PC-9 (cell line): ENCODE measurements at regions not wholly inside any gene's neighbourhood (a gene's known extent, or its start where the extent isn't known, plus 50 kb on each side); places are given as distances from the start of the nearest gene placed in this dataset.

Experiments
- CTCF ChIP-seq: fragments of 200-600 bp; sonication (generic); conservative IDR thresholded peaks from 2 replicates; pipeline ENCODE4 v1.6.1; 2017; ENCODE audit warnings: mixed run types, antibody characterized with exemption, mild to moderate bottlenecking, moderate library complexity
- EZH2 ChIP-seq: fragments of 200-600 bp; sonication (generic); IDR thresholded peaks from 2 replicates; pipeline ENCODE4 v1.8.0; 2017; ENCODE audit warnings: antibody characterized with exemption, low read depth

- TF ChIP-seq CTCF (no peak), EZH2 (no peak)
These were observed 65.9 kb upstream of the PPP2R3B start for GRCh38 chrX:452598-452997.
